SJSA1 (cell line): ENCODE measurements at regions not wholly inside any gene's neighbourhood (a gene's known extent, or its start where the extent isn't known, plus 50 kb on each side); places are given as distances from the start of the nearest gene placed in this dataset.
"Not testable (repeated sequence)": the region's sequence is repeated elsewhere in the genome, so short reads cannot be mapped to it uniquely, and the experiment has no call there.

Source experiments
- DNase-seq, 2 experiments: peaks; one replicate each; pipeline ENCODE4 v3.0.0-alpha.2; 2015 to 2020; ENCODE audit warnings: low spot score in 2 of 2, low read depth in 1 of 2
- H3K27ac ChIP-seq: fragments of 250-450 bp; sonication (Bioruptor Pico); 2 replicates; pipeline ENCODE4 v1.5.1; 2020; ENCODE audit warnings: mild to moderate bottlenecking, moderate library complexity
- H3K27me3 ChIP-seq: fragments of 250-450 bp; sonication (Bioruptor Pico); replicated peaks from 2 replicates; pipeline ENCODE4 v1.5.1; 2020; ENCODE audit warnings: mild to moderate bottlenecking, moderate library complexity
- H3K36me3 ChIP-seq: fragments of 250-450 bp; sonication (Bioruptor Pico); 2 replicates; pipeline ENCODE4 v1.5.1; 2020; ENCODE audit warnings: mild to moderate bottlenecking
- H3K4me1 ChIP-seq: fragments of 250-450 bp; sonication (Bioruptor Pico); replicated peaks from 2 replicates; pipeline ENCODE4 v1.6.1; 2021; ENCODE audit warnings: mild to moderate bottlenecking
- H3K4me3 ChIP-seq: fragments of 250-450 bp; sonication (Bioruptor Pico); 2 replicates; pipeline ENCODE4 v1.5.1; 2020; ENCODE audit warnings: mild to moderate bottlenecking
- H3K9me3 ChIP-seq: fragments of 250-450 bp; sonication (Bioruptor Pico); replicated peaks from 2 replicates; pipeline ENCODE4 v1.5.1; 2020; ENCODE audit warnings: mild to moderate bottlenecking

GRCh38 chr10:2380218-2380617, 642.9 kb upstream of the ADARB2 start:
- H3K9me3 ChIP-seq: no peaks in the 10 kb centered on the region
- H3K4me3 ChIP-seq: no peak overlapping the region
- DNase-seq: no peak
- no peaks in the 10 kb centered on the region for H3K4me1 ChIP-seq
- H3K27me3 ChIP-seq: no peaks in the 10 kb centered on the region
- no peak overlapping the region for H3K27ac ChIP-seq
- no peaks in the 10 kb centered on the region for H3K36me3 ChIP-seq

GRCh38 chr10:2367083-2367482, 629.8 kb upstream of the ADARB2 start:
- H3K36me3 ChIP-seq: no peaks in the 10 kb centered on the region
- H3K4me1 ChIP-seq: no peaks in the 10 kb centered on the region
- H3K27ac ChIP-seq: no peak overlapping the region
- no peak overlapping the region for H3K4me3 ChIP-seq
- peaks cover 8% of the 10 kb centered on the region; the same call in 1 of the 2 replicates for H3K27me3 ChIP-seq
- 0 out of 2 replicates have a peak, but pooled peaks cover 4% of the 10 kb centered on the region for H3K9me3 ChIP-seq
- DNase-seq: no peak

DNA sequence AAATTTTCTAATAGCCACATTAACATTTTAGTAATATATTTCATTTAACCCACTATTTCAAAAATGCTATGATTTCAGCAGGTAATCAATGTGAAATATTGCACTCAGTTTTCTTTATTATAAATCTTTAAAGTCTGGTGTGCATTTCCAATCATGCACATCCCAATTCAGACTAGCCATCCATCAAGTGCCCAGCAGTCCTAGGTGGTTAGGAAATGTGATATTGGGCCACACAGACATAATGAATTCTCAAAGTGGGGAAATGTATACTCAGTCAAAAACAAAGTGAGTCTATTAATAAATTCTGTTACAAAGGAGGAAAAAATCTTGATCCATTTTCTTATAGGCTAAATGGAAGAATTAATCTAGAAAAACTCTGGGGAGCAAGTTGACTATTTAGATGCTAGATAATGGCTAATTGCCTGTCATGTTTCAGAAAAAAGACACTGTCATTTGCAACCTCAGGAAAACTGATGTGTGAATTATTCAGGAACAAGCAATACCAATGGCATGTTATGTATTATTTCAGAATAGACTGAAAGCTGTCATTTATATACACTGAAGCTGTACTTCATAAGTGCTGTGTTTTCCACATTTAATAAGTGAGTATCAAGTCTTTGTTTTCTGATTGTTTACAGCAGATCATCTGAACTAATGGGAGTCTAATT, 629.1 kb upstream of the ADARB2 start:
- H3K4me1 ChIP-seq: no peaks in the 10 kb centered on the region
- H3K27me3 ChIP-seq: peaks cover 12% of the 10 kb centered on the region; the same call in 1 of the 2 replicates
- 0 out of 2 replicates have a peak, but pooled peaks cover 4% of the 10 kb centered on the region for H3K9me3 ChIP-seq
- no peak overlapping the region for H3K27ac ChIP-seq
- DNase-seq: no peak
- no peak overlapping the region for H3K4me3 ChIP-seq
- no peaks in the 10 kb centered on the region for H3K36me3 ChIP-seq

- peaks cover 22% of the 10 kb centered on the region for H3K27me3 ChIP-seq
- no peaks in the 10 kb centered on the region for H3K9me3 ChIP-seq
- H3K4me1 ChIP-seq: no peaks in the 10 kb centered on the region
- no peak overlapping the region for H3K4me3 ChIP-seq
- H3K27ac ChIP-seq: no peak overlapping the region
- no peaks in the 10 kb centered on the region for H3K36me3 ChIP-seq
- no peak for DNase-seq
Observed at GRCh38 chr10:2362331-2362730, 625.0 kb upstream of the ADARB2 start.

DNA sequence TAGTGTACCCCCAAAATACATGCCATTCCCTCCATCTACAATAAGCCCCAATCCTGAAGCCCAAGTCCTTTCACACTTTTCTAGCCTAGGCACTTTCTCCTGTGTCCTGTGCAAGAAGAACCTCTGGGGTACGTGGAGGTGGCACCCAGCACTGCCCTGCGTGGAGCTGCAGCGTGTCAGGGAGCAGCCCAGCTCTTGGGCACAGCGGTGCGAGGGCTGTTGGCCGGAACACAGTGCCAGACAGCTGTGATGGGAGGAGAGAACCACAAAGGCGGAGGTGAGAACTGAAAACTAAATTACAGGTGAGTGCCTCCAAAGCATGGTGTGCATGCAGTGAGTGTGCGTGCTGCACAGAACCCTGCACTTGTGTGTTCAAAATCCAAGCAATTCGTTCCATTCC, 621.3 kb upstream of the ADARB2 start:
- Histone ChIP-seq H3K27me3 (peaks cover 23% of the 10 kb centered on the region), H3K36me3 (no peaks in the 10 kb centered on the region), H3K4me1 (no peaks in the 10 kb centered on the region), H3K4me3 (no peak overlapping the region), H3K27ac (no peak overlapping the region), H3K9me3 (no peaks in the 10 kb centered on the region)
- DNase-seq: no peak

DNA sequence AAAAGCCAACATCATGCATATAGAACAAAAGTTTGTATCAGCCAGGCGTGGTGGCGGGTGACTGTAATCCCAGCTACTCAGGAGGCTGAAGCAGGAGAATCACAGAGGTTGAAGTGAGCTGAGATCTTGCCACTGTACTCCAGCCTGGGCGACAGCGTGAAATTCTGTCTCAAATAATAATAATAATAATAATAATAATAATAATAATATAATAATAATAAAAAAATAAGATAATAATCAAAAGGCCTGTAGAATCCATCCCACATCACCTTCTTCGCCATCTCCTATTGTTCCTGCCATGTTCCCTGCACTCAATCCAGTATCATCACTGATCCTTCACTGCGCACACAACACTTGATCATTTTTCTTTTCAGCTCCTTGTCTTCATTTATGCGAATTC, 619.3 kb upstream of the ADARB2 start:
- H3K27ac ChIP-seq: no peak overlapping the region
- peaks cover 17% of the 10 kb centered on the region; the same call in 1 of the 2 replicates for H3K27me3 ChIP-seq
- no peaks in the 10 kb centered on the region for H3K4me1 ChIP-seq
- no peaks in the 10 kb centered on the region for H3K9me3 ChIP-seq
- no peak for DNase-seq
- no peak overlapping the region for H3K4me3 ChIP-seq
- no peaks in the 10 kb centered on the region for H3K36me3 ChIP-seq

DNA sequence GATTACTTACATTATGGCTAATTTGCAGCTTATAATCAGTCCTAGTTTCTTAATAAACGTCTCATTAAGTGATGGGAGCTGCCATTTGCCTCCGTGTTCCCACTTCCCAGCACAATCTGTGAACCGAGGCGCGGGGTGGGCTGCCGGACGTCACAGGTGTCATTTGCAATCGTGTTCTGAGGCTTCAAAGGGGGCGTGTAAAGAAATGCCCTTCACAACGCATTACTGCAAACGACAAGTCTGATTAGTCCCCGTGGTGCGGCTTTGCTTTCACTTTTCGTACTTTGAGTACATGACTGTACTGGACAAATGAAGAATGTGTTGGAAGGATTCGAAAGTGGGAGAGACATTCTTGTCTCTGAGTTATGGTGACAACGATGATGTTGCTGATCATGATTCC, 614.2 kb upstream of the ADARB2 start:
- no peak overlapping the region for H3K4me3 ChIP-seq

GRCh38 chr10:2342206-2342605, 604.9 kb upstream of the ADARB2 start:
- Histone ChIP-seq H3K36me3 (no peaks in the 10 kb centered on the region), H3K4me1 (no peaks in the 10 kb centered on the region), H3K27me3 (peaks cover 21% of the 10 kb centered on the region), H3K27ac (no peak overlapping the region), H3K4me3 (no peak overlapping the region), H3K9me3 (no peaks in the 10 kb centered on the region)
- DNase-seq: no peak

More for the DNA sequence above, 614.2 kb upstream of the ADARB2 start:
- Histone ChIP-seq H3K27me3 (peaks cover 4% of the 10 kb centered on the region; the same call in 1 of the 2 replicates), H3K4me1 (no peaks in the 10 kb centered on the region), H3K36me3 (no peaks in the 10 kb centered on the region), H3K9me3 (no peaks in the 10 kb centered on the region), H3K27ac (no peak overlapping the region)
- DNase-seq: no peak

DNA sequence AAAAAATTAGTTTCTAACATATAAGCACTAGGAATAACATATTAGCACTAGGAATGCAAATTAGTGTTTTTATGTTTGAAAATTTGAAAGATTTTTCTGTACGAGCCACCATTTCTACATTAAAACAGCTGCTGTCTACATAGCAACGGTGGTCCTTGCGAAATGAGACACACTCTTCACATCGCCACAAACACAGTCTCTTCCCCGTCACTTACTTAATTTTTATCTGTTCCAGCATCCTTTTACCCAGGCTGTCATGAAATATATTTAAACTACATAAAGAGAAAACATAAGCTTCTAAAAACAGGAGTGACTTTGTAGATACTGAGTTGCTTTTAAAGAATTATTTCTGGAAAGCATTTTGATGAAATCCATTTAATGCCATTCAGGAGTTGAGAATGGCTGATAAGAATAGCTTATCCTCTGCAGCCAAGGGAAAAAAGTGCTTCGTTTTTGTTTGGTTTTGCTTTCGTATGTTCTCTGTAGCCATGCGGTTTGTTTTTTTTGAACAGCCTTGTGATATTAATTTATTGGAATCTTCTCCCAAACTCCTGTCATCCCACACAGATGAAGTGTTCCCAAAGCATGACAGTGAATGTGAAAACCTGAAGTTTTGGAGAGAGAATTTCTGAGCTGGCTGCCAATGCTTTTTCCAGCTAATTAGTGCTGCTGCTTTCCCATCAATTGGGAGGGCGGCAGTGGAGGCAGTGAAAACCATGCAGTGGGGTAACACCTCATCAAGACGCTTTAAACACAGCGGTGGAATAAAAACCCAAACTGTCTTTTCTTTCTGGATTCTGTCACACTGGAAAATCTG, 603.7 kb upstream of the ADARB2 start:
- Histone ChIP-seq H3K4me3 (no peak overlapping the region), H3K9me3 (no peaks in the 10 kb centered on the region), H3K27ac (no peak overlapping the region), H3K4me1 (no peaks in the 10 kb centered on the region), H3K36me3 (no peaks in the 10 kb centered on the region), H3K27me3 (peaks cover 21% of the 10 kb centered on the region)
- no peak for DNase-seq

- DNase-seq: no peak
- H3K27ac ChIP-seq: no peak overlapping the region
- no peaks in the 10 kb centered on the region for H3K4me1 ChIP-seq
Observed at GRCh38 chr10:2335626-2336025, 598.3 kb upstream of the ADARB2 start.

DNA sequence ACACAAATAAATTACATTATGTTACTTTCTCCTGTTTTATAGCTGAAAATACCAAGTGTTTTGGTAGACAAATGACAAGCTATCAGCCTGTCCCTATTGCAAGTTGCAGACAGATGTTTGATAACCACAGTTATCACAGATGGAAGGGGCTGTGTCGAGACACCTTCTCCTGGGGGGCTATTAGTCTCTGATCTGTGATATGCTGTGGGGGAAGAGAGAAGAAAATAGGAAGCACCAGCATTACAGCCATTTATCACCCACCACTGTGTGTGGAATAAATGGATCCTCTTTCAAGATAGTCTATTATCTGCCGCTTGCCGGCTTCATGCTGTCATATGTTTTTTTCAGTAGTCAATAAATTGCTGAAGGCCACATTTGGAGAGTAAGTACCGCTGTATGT, 597.2 kb upstream of the ADARB2 start:
- no peaks in the 10 kb centered on the region for H3K36me3 ChIP-seq
- no peaks in the 10 kb centered on the region for H3K9me3 ChIP-seq
- H3K4me3 ChIP-seq: no peak overlapping the region
- peaks cover 15% of the 10 kb centered on the region; the same call in 1 of the 2 replicates for H3K27me3 ChIP-seq
- DNase-seq: no peak
- no peak overlapping the region for H3K27ac ChIP-seq
- no peaks in the 10 kb centered on the region for H3K4me1 ChIP-seq

More at GRCh38 chr10:2335626-2336025, 598.3 kb upstream of the ADARB2 start:
- Histone ChIP-seq H3K9me3 (no peaks in the 10 kb centered on the region), H3K4me3 (no peak overlapping the region), H3K27me3 (peaks cover 11% of the 10 kb centered on the region; the same call in 1 of the 2 replicates), H3K36me3 (no peaks in the 10 kb centered on the region)

GRCh38 chr10:2329082-2329481, 591.8 kb upstream of the ADARB2 start:
- no peaks in the 10 kb centered on the region for H3K4me1 ChIP-seq
- peaks cover 9% of the 10 kb centered on the region; the same call in 1 of the 2 replicates for H3K27me3 ChIP-seq
- H3K9me3 ChIP-seq: no peaks in the 10 kb centered on the region
- H3K4me3 ChIP-seq: no peak overlapping the region
- no peak for DNase-seq
- no peak overlapping the region for H3K27ac ChIP-seq
- no peaks in the 10 kb centered on the region for H3K36me3 ChIP-seq

GRCh38 chr10:2326411-2326810, 589.1 kb upstream of the ADARB2 start:
- H3K36me3 ChIP-seq: no peaks in the 10 kb centered on the region
- no peaks in the 10 kb centered on the region for H3K4me1 ChIP-seq
- peaks cover 9% of the 10 kb centered on the region; the same call in 1 of the 2 replicates for H3K27me3 ChIP-seq
- no peaks in the 10 kb centered on the region for H3K9me3 ChIP-seq
- no peak overlapping the region for H3K4me3 ChIP-seq
- DNase-seq: no peak
- H3K27ac ChIP-seq: no peak overlapping the region

- DNase-seq, H3K27me3 ChIP-seq, H3K27ac ChIP-seq, H3K4me1 ChIP-seq, H3K9me3 ChIP-seq, H3K36me3 ChIP-seq, H3K4me3 ChIP-seq: not testable (repeated sequence)
Observed at GRCh38 chr10:2315045-2315485, 577.7 kb upstream of the ADARB2 start.
